Neuronal stem cell (in vitro differentiated cells): ENCODE measurements at regions not wholly inside any gene's neighbourhood (a gene's known extent, or its start where the extent isn't known, plus 50 kb on each side); places are given as distances from the start of the nearest gene placed in this dataset.

Experiments
- DNase-seq: peaks from one replicate; pipeline ENCODE4 v3.0.0-alpha.2; 2013; ENCODE audit warnings: low spot score
- H2AFZ ChIP-seq: one replicate; pipeline ENCODE4 v1.6.1; 2013; ENCODE audit warnings: mild to moderate bottlenecking, low read length, inconsistent platforms
- H2AK5ac ChIP-seq: 2 replicates; pipeline ENCODE4 v1.6.1; 2013; ENCODE audit warnings: low read depth, mild to moderate bottlenecking, inconsistent platforms, low read length, moderate library complexity, mixed read lengths
- H2BK120ac ChIP-seq: 2 replicates; pipeline ENCODE4 v1.6.1; 2013; ENCODE audit warnings: low read depth, mild to moderate bottlenecking, inconsistent platforms, low read length, moderate library complexity, mixed read lengths
- H2BK12ac ChIP-seq: one replicate; pipeline ENCODE4 v1.6.1; 2013; ENCODE audit warnings: low read length, inconsistent platforms
- H2BK15ac ChIP-seq: 2 replicates; pipeline ENCODE4 v1.6.1; 2013; ENCODE audit warnings: mild to moderate bottlenecking, low read length, inconsistent platforms, mixed read lengths
- H2BK5ac ChIP-seq: one replicate; pipeline ENCODE4 v1.6.1; 2013; ENCODE audit warnings: inconsistent platforms, mild to moderate bottlenecking, low read length, moderate library complexity
- H3K14ac ChIP-seq: one replicate; pipeline ENCODE4 v1.6.1; 2013; ENCODE audit warnings: low read length, inconsistent platforms
- H3K18ac ChIP-seq: 2 replicates; pipeline ENCODE4 v1.6.1; 2013; ENCODE audit warnings: low read length, inconsistent platforms
- H3K23ac ChIP-seq: 2 replicates; pipeline ENCODE4 v1.6.1; 2013; ENCODE audit warnings: low read depth, mild to moderate bottlenecking, mixed read lengths, low read length, inconsistent platforms; ENCODE audit not compliant: poor library complexity
- H3K27ac ChIP-seq: replicated peaks from 3 replicates; pipeline ENCODE4 v1.5.1; 2013; ENCODE audit warnings: low read length, inconsistent platforms
- H3K27me3 ChIP-seq, 3 experiments: 2 replicates each; pipeline ENCODE4 v1.6.1; 2013; ENCODE audit warnings: low read length in 3 of 3, mild to moderate bottlenecking in 2 of 3, inconsistent platforms in 1 of 3, low read depth in 1 of 3, mixed read lengths in 1 of 3, moderate library complexity in 1 of 3; ENCODE audit not compliant: control insufficient read depth in 3 of 3, insufficient read depth in 3 of 3
- H3K36me3 ChIP-seq, 2 donors: replicated peaks in 1 of 2; 2 replicates each; pipeline ENCODE4 v1.6.1; 2013; ENCODE audit warnings: low read length in 2 of 2; ENCODE audit not compliant: control insufficient read depth in 2 of 2, insufficient read depth in 2 of 2
- H3K4ac ChIP-seq: 2 replicates; pipeline ENCODE4 v1.6.1; 2013; ENCODE audit warnings: inconsistent platforms, mild to moderate bottlenecking, low read length, moderate library complexity
- H3K4me1 ChIP-seq, 2 donors: 1 replicate in 1 of 2; 2 replicates in 1 of 2; pipeline ENCODE4 v1.6.1; 2013; ENCODE audit warnings: low read length in 2 of 2, low read depth in 1 of 2; ENCODE audit not compliant: control insufficient read depth in 2 of 2, insufficient read depth in 1 of 2
- H3K4me2 ChIP-seq: one replicate; pipeline ENCODE4 v1.6.1; 2013; ENCODE audit warnings: mild to moderate bottlenecking, low read length, inconsistent platforms; ENCODE audit not compliant: insufficient read depth, poor library complexity, severe bottlenecking
- H3K4me3 ChIP-seq, 2 donors: 2 replicates each; pipeline ENCODE4 v1.5.1; 2013; ENCODE audit warnings: low read length in 2 of 2, mild to moderate bottlenecking in 2 of 2, inconsistent platforms in 1 of 2, moderate library complexity in 1 of 2
- H3K79me1 ChIP-seq: one replicate; pipeline ENCODE4 v1.6.1; 2013; ENCODE audit warnings: low read depth, mild to moderate bottlenecking, inconsistent platforms, low read length, moderate library complexity
- H3K9ac ChIP-seq: one replicate; pipeline ENCODE4 v1.6.1; 2013; ENCODE audit warnings: mild to moderate bottlenecking, low read depth, low read length, inconsistent platforms; ENCODE audit not compliant: poor library complexity
- H3K9me3 ChIP-seq, 2 donors: replicated peaks in 1 of 2; 2 replicates each; pipeline versions ENCODE3 to v1.6.1; 2013; ENCODE audit warnings: low read length in 2 of 2, mild to moderate bottlenecking in 2 of 2, inconsistent platforms in 1 of 2, low read depth in 1 of 2, mixed read lengths in 1 of 2, moderate library complexity in 1 of 2; ENCODE audit not compliant: control insufficient read depth in 2 of 2, insufficient read depth in 1 of 2
- H4K8ac ChIP-seq: one replicate; pipeline ENCODE4 v1.6.1; 2013; ENCODE audit warnings: low read depth, mild to moderate bottlenecking, inconsistent platforms, low read length, moderate library complexity
- H4K91ac ChIP-seq: one replicate; pipeline ENCODE4 v1.6.1; 2013; ENCODE audit warnings: low read length, low read depth, mild to moderate bottlenecking, inconsistent platforms; ENCODE audit not compliant: poor library complexity
- WGBS, 2 donors: extraction: QIAGEN DNeasy Blood & Tissue Kit; methylation state at CpG; one replicate each; pipeline ENCODE4 v1.1.7; 2013; ENCODE audit warnings: missing lambda C conversion rate in 2 of 2, mixed read lengths in 1 of 2; ENCODE audit not compliant: insufficient read length in 2 of 2, insufficient replicate concordance in 1 of 2; ENCODE audit errors: extremely low coverage in 2 of 2; 5-methylcytosine and 5-hydroxymethylcytosine counted together

DNA sequence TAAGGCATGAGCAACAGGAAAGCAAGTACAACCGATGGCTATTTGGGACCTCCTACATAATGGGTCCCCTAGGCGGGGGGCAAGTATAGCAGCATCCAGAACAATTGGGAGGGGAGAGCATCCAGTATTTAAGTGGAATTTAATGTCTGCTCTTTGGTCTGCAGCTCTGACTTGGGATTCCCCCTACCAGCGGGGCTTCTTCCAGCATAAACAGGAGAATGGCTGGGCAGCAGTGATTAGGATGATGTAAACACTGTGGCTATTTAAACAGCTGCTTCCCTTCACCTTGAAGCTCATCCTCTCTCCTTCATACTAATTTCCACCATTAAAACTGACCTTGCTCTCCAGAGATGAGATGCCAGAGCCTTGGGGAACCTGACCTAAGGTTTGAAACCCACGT, 73.9 kb upstream of the OXGR1 start:
- DNase-seq: no peak
- Histone ChIP-seq H3K14ac (no peak overlapping the region), H3K9me3 (no peaks in the 10 kb centered on the region), H2BK12ac (no peak overlapping the region), H3K4me2 (no peak overlapping the region), H2AK5ac (no peak overlapping the region), H4K8ac (no peak overlapping the region), H3K23ac (no peak overlapping the region), H2BK15ac (no peak overlapping the region), H3K79me1 (no peaks in the 10 kb centered on the region), H3K36me3 (no peaks in the 10 kb centered on the region), H2BK5ac (no peak overlapping the region), H3K4me3 (no peak overlapping the region), H3K27ac (no peak overlapping the region), H3K18ac (no peak overlapping the region), H3K4me1 (no peaks in the 10 kb centered on the region), H2AFZ (no peak overlapping the region), H3K4ac (no peak overlapping the region), H4K91ac (no peak overlapping the region), H2BK120ac (no peak overlapping the region), H3K9ac (no peak overlapping the region), H3K27me3 (no peaks in the 10 kb centered on the region)
- no CpG with 5 or more reads among the region's 4 CpGs for WGBS, 2 donors

DNA sequence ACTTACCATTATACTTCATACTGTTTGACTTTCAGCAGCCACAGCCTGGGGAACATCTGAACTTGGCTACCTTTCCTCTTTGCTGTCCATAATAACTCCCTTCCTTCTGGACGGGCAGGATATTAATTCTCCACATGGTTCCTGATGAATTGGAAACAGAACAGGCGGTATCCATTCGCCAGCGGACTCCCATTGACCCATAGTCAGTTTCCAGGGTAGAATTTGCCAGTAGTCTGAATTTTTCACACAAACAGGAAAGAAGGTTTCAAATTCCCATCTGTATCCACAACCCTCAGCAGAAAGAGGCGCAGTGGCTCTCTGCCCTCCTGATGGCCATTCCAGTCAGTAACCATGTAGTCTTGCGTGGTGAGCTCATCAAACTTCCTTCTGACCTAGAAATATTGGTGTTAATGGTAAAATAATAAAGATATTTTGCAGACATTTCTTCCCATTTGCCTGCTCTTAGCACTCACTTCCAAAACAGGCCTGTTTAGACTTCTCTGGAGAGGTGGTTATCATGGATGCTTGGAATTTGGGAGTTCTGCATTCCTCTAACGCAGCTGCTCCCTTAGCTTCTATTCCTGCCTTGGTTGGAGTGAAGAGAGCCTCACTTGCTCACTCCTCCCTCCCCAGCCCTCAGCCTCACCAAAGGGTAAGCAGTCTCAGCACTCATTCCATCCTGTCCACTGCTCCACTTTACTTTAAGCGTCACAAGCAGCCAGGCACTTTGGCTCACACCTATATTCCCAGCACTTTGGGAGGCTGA, 75.0 kb upstream of the OXGR1 start:
- no peak overlapping the region for H3K27ac ChIP-seq
- no peaks in the 10 kb centered on the region for H3K27me3 ChIP-seq
- H3K4ac ChIP-seq: no peak overlapping the region
- no CpG with 5 or more reads among the region's 8 CpGs for WGBS, 2 donors
- DNase-seq: no peak
- H2BK15ac ChIP-seq: no peak overlapping the region
- H4K8ac ChIP-seq: no peak overlapping the region
- no peaks in the 10 kb centered on the region for H3K4me1 ChIP-seq
- H2BK12ac ChIP-seq: no peak overlapping the region
- no peak overlapping the region for H3K4me2 ChIP-seq
- no peak overlapping the region for H3K9ac ChIP-seq
- H3K18ac ChIP-seq: no peak overlapping the region
- H2AK5ac ChIP-seq: no peak overlapping the region
- no peaks in the 10 kb centered on the region for H3K79me1 ChIP-seq
- H3K9me3 ChIP-seq: peaks cover 0 to 5% of the 10 kb centered on the region in 2 donors
- no peak overlapping the region for H2BK5ac ChIP-seq
- no peak overlapping the region for H3K14ac ChIP-seq
- no peak overlapping the region for H3K23ac ChIP-seq
- H2BK120ac ChIP-seq: no peak overlapping the region
- H2AFZ ChIP-seq: no peak overlapping the region
- no peak overlapping the region for H4K91ac ChIP-seq
- H3K36me3 ChIP-seq: no peaks in the 10 kb centered on the region
- no peak overlapping the region for H3K4me3 ChIP-seq

DNA sequence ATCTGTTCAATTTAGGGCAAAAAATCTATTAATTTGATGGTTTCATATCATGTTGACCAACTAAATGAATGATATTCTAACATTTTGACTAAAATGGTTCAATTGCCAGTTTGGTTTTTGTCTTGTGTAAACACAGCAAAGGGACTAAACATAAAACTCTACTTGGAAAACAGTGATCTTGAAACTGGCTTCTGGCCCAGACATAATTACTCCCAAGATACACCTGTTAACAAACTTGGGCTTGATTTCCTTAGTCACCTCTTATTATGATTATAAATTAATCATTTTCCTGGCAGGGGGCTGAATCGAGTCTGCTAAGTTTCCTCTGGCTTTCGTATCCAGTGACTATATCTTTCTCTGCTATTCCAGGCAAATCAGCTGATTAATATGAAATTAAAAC, 78.0 kb upstream of the OXGR1 start:
- no CpG with 5 or more reads among the region's 2 CpGs for WGBS, 2 donors
- H2BK5ac ChIP-seq: no peak overlapping the region

DNA sequence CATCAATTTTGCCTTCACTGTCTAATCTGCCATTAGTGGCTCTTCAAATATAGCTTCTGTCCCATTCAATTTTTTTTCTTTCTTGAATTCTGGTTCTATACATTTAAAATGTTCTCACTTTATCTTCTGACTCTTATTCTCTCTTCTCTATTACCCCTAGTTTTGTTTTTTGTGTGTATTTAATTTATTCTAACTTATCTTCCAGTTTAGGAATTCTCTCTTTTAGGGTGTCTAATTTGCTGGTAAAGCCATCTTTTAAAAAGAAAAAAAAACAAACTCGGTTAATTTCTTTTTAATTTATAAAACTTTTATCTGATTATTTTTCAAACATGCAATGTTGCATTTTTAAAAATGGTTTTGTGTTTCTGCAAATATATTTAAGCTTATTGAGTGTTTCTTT, 80.3 kb upstream of the OXGR1 start:
- Histone ChIP-seq H3K27ac (no peak overlapping the region), H2BK12ac (no peak overlapping the region), H2BK15ac (no peak overlapping the region), H2AK5ac (no peak overlapping the region), H4K91ac (no peak overlapping the region), H2AFZ (no peak overlapping the region), H3K27me3 (no peaks in the 10 kb centered on the region), H3K4me2 (no peak overlapping the region), H3K18ac (no peak overlapping the region), H3K9me3 (peaks cover 0 to 5% of the 10 kb centered on the region in 2 donors), H2BK5ac (no peak overlapping the region), H3K4me1 (no peaks in the 10 kb centered on the region), H3K14ac (no peak overlapping the region), H2BK120ac (no peak overlapping the region), H3K36me3 (no peaks in the 10 kb centered on the region), H4K8ac (no peak overlapping the region), H3K9ac (no peak overlapping the region), H3K23ac (no peak overlapping the region), H3K4ac (no peak overlapping the region), H3K4me3 (no peak overlapping the region), H3K79me1 (no peaks in the 10 kb centered on the region)
- no CpG with 5 or more reads among the region's 1 CpG for WGBS, 2 donors
- no peak for DNase-seq

More for the DNA sequence above, 78.0 kb upstream of the OXGR1 start:
- Histone ChIP-seq H2BK120ac (no peak overlapping the region), H3K14ac (no peak overlapping the region), H3K9ac (no peak overlapping the region), H4K8ac (no peak overlapping the region), H2BK15ac (no peak overlapping the region), H3K36me3 (no peaks in the 10 kb centered on the region), H3K4me2 (no peak overlapping the region), H2AFZ (no peak overlapping the region), H4K91ac (no peak overlapping the region), H3K4me1 (no peaks in the 10 kb centered on the region), H3K27ac (no peak overlapping the region), H2BK12ac (no peak overlapping the region), H3K27me3 (no peaks in the 10 kb centered on the region), H3K79me1 (no peaks in the 10 kb centered on the region), H3K4me3 (no peak overlapping the region), H3K9me3 (peaks cover 0 to 5% of the 10 kb centered on the region in 2 donors), H3K4ac (no peak overlapping the region), H2AK5ac (no peak overlapping the region), H3K23ac (no peak overlapping the region), H3K18ac (no peak overlapping the region)
- DNase-seq: no peak
